ENCODE measurements at regions not wholly inside any gene's neighbourhood (a gene's known extent, or its start where the extent isn't known, plus 50 kb on each side); places are given as distances from the start of the nearest gene placed in this dataset.

DNA sequence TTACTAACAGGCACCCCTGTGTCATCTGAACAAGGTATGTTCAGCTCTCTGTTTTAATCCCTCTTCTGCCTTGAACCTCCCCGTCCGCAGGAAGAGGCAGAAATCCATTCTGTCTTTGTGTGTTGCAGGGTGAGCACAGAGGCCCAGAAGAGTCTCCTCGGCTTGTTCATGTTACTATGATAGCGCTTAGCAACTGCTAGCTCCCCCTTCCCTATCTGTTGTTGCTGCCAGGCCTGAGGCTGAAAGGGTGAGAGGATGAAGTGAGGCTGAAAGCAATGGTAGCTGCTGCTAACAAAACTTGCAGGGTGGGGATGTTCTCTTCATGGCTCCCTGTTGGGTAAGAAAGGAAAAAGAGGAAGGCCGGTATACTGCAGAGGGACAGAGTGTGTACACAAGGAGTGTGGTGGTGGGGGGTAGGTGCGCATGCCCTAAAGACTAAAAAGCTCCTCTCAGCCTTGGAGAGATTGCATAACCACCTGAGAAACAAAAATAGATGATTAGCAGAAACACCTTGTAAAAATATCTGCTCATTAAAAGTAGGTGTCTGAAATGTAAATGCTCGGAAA, 55.2 kb upstream of the CITED2 start:
- TF ChIP-seq, protein P1, sequence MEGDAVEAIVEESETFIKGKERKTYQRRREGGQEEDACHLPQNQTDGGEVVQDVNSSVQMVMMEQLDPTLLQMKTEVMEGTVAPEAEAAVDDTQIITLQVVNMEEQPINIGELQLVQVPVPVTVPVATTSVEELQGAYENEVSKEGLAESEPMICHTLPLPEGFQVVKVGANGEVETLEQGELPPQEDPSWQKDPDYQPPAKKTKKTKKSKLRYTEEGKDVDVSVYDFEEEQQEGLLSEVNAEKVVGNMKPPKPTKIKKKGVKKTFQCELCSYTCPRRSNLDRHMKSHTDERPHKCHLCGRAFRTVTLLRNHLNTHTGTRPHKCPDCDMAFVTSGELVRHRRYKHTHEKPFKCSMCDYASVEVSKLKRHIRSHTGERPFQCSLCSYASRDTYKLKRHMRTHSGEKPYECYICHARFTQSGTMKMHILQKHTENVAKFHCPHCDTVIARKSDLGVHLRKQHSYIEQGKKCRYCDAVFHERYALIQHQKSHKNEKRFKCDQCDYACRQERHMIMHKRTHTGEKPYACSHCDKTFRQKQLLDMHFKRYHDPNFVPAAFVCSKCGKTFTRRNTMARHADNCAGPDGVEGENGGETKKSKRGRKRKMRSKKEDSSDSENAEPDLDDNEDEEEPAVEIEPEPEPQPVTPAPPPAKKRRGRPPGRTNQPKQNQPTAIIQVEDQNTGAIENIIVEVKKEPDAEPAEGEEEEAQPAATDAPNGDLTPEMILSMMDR (IDR thresholded peaks at IDR 0.05), result no peak
- TF ChIP-seq POLR2AphosphoS5 (IDR thresholded peaks at IDR 0.05) (no peak), EP300 (IDR thresholded peaks at IDR 0.05) (no peak)
